A172 (cell line): ENCODE measurements at regions not wholly inside any gene's neighbourhood (a gene's known extent, or its start where the extent isn't known, plus 50 kb on each side); places are given as distances from the start of the nearest gene placed in this dataset.
A peak's percentile ranks its signal among the peaks of the same experiment; 100 is the strongest.
"Not testable (repeated sequence)": the region's sequence is repeated elsewhere in the genome, so short reads cannot be mapped to it uniquely, and the experiment has no call there.

Experiments
- DNase-seq: peaks from one replicate; pipeline ENCODE4 v3.0.0-alpha.2; 2015; ENCODE audit warnings: low spot score

DNA sequence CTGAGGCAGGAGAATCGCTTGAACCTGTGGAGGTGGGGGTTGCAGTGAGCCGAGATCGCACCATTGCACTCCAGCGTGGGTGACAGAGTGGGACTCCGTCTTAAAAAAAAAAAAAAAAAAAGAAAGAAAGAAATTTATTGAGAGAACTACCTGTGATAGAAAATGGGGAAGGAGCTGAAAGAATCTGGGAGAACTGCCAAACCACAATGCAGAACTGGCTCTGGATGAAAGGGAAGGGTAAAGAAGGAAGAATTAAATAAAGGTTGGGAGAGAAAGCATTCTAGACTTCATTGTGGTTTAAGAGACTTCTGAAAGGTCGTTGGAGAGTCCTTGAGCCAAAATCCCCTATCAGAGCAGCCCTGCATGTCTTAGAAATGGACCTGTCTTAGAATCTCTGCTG, 567.9 kb upstream of the HTR2C start:
- no peak for DNase-seq

DNA sequence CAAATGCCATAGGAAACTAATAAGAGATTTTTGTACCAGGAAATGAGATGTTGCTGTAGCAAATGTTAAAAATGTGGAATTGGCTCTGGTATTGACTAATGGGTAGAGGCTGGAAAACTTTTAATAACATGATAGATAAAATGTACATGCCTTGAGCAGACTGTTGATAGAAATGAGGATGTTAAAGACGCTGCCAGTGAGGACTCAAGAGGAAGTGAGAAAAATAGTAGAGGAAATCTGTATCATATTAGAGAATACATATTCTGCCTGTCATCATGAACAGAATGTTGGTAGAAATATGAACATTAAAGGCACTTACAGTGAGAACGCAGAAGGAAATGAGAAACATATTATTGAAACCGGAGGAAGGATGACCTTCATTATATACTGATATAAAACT, 577.2 kb upstream of the HTR2C start:
- DNase-seq: no peak

DNA sequence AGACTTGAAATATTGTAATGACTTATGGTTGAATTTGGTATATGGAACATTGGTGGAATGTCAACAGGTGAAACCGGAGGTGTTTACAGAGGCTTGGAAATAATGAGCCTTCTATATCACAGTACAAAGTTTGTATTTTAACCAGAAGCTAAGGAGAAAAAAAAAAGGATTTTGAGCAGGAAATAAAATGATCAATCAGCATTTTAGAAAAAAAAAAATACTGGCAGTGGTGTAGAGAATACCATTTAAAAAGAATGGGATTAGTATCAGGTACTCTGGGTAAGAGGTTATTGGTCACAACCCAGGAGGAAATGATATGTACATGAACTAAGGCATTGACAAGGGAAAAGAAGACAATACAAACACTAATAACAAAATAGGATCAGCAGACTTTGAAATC, 587.1 kb upstream of the HTR2C start:
- no peak for DNase-seq

DNA sequence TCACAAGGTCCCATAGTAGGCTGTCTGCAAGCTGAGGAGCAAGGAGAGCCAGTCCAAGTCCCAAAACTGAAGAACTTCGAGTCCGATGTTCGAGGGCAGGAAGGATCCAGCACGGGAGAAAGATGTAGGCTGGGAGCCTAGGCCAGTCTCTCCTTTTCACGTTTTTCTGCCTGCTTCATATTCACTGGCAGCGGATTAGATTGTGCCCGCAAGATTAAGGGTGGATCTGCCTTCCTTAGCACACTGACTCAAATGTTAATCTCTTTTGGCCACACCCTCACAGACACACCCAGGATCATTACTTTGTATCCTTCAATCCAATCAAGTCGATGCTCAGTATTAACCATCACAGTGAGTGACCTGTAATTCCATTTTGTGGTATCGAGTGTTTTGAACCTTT, 592.2 kb upstream of the HTR2C start:
- not testable (repeated sequence) for DNase-seq

DNA sequence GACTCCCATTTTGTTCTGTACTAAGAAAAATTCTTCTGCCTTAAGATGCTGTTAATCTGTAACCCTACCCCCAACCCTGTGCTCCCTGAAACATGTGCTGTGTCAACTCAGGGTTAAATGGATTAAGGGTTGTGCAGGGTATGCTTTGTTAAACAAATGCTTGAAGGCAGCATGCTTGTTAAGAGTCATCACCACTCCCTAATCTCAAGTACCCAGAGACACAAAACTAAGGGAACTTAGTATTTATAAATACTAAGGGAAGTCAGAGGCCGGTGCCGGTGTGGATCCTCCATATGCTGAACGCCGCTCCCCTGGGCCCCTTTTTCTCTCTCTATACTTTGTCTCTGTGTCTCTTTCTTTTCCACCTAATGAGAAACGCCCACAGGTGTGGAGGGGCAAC, 593.2 kb upstream of the HTR2C start:
- DNase-seq: not testable (repeated sequence)

DNA sequence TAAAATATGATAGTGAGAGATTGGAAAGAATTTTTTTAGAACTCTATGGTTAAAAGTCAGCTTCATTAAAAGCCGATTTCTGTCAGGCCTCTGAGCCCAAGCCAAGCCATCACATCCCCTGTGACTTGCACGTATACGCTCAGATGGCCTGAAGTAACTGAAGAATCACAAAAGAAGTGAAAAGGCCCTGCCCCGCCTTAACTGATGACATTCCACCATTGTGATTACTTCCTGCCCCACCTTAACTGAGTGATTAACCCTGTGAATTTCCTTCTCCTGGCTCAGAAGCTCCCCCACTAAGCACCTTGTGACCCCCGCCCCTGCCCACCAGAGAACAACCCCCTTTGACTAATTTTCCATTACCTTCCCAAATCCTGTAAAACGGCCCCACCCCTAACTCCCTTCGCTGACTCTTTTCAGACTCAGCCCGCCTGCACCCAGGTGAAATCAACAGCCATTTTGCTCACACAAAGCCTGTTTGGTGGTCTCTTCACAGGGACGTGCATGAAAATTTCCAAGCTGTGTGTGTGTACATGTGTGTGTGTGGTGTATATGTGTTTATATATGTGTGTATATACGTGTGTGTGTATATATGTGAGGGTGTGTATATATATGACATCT, 595.5 kb upstream of the HTR2C start:
- not testable (repeated sequence) for DNase-seq

DNA sequence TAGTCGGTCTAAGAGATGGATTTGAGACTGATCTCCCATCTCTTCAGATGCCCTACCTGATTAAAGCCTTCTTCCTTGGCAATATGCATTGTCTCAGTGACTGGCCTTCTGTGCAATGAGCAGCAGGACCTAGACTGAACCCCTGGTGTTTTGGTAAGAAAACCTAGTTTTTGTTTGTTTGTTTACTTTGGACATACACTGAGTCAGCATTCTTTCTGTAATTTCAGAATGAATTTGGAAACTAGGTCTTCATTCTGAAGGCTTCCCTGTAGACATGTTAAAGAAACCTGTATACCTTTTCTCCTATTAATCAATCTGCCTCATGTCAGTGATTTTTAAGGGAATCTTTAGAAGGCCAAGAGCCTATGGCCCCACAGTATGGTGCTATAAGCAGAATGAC, 597.5 kb upstream of the HTR2C start:
- DNase-seq: no peak

DNA sequence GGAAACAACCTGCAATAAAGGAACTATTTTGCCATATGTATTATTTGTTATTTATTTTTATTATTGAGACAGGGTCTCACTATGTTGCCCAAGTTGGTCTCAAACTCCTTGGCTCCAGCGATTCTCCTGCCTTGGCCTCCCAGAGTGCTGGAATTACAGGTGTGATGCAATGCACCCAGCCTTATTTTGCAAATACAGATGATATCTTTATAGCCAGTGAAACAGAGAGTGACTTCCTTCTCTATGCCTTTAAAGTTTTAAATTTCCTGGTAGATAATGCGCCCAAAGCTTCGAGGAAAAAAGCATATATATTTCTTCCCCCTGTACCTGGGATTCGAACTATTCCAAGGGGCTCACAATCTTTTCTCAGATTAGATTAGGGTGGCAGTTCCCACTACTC, 601.1 kb upstream of the HTR2C start:
- DNase-seq: no peak

DNA sequence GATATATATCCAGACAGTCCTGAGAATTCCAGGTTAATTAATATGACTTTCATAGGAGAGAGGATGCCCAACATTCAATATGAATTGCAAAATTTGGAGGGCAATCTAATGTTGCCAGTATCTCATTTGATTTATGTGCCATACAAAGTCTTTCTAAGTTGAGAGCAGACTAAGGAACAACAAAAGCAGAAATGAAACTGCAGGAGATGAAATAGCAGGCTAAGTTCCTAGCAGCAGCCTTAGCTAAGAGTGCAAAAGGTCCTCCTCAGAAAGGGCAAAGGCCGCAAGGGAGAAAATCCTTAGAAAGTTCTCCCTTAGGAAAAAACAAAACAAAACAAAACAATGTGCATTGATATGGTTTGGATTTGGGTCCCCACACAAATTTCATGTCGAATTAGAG, 602.9 kb upstream of the HTR2C start:
- DNase-seq: no peak

DNA sequence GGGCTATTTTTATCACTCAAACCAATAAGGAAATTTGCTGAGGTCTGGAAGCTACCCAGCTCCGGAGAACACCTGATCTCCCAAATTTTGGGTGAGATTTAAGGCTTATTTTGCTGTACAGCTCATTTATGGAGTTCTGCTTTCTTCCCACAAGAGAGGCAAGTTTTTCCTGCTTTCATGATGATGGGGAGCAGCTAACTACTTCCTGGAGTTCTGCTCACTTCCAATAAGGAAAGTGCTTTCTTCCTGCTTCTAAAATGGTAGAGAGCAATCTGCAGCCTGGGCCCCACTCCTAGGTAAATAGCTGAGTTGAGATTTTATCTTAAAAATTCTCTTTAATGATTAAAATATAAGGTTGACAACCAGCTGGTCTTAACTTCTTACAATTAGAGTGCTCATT, 606.0 kb upstream of the HTR2C start:
- DNase-seq: no peak

DNA sequence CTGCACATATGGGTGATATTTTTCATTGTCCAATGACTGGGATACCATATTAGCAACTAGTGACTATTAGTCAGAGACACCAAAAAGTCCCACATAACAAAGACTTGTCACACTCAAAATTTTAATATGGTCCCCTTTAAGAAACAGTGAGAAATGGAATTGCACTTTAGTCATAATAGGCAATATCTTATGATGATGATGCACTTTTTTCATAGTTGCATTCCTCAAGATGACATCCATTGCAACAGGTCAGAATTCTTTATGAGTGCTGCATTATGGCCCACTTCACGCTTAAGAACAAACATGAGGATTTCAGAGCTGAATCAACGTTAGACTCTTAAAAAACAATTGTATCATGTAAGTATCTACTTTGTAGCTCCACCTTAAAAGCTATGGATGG, 608.4 kb upstream of the HTR2C start:
- DNase-seq: no peak

DNA sequence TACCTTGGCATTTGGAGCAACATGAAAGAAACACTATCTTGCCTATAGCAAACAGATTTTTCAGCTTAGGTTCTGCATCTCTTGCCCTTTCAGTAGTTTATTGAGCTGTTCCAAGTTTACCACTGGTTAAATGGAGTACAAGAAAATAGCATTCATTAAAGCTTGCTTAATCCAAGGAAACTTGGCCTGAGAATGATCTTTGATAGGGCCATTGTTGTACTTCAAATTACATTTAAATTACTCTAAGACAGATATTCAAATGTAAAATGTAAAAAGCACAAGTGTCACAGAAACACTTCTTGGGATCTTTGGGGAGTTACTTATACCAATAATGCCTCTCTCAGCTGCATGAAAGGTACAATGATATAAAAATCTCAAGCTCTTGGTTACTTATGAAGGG, 609.0 kb upstream of the HTR2C start:
- no peak for DNase-seq

DNA sequence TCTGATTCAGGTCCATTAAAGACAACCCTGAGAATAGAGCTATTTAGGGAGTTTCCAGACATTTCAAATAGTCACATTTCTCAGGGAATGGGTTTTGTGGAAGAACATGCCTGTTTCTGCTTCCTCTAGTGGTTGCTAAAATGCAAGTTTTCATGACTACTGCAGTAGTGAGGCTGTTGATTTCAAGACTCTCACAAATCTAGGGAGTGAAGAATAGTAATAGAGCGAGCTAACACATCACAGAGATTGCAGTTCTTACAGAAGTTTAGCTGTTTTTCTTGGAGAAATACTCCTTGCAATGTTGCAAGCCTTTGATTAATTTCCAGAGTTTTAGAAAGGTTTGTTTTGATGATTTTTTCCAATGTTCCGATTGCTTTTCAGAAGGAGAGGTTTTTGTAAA, 610.2 kb upstream of the HTR2C start:
- no peak for DNase-seq

DNA sequence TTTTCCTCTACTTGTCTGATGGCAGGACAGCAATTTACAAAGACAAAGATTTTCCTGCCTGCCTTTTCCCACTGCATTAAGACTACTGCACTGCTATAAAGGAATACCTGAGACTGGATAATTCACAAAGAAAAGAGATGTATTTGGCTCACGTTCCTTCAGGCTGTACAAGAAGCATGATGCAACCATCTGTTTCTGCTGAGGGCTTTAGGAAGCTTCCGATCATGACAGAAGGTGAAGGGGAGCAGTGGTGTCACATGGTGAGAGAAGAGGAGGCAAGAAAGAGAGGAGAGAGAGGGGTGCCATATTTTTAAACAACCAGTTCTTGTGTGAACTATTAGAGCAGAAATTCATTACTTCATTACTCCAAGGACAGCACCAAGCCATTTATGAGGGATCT, 617.1 kb upstream of the HTR2C start:
- no peak for DNase-seq

DNA sequence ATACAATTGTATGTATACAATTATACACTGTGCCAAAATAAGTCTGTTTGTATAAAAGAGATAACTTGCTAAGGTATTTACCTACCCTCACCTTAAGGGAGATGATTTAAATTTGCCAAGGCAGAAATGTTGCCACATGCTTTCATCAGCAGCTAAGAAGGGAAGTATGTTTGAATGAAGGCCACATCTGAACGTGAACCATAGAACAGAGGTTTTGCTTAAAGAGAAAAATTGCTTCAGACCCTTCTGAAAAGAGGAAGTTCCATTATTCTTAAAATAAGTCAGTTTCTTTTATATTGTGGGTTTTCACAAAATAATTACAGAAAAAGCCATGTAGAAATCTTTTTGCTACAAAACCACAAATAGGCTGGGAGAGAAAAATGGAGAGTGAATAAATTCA, 621.5 kb upstream of the HTR2C start:
- no peak for DNase-seq

DNA sequence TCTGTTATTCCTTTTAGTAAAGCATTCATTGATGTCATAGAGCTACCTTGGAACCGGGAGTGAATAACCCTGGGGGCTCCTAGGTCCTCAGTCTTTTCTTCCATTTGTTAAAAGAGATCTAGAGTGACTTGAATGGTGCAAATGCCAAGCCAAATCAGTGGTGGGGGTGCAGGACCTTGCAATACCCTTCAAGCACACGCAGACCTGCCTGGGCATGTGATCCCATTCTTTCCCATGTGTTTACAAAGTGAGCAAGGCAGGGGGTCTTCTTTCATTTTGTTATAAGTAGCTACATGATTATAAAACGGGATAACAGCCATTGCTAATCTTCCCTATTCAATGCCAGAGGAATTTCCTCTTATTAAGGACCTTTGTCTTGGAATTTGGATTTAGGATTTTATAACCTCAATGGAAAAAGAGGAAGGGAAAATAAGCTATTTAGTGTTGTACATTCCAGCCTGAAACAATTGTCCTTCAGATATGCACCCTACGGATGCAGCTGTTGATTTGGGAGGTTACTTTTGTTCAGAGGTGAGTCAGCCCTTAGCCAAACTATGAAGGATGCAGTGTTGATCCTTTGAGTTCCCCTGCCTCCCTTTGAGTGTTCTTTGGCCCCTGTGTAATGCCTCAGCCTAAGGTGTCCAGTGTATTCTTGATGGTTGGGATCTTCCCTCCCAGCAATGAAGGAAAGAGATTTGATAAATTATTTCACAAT, 623.8 kb upstream of the HTR2C start:
- no peak for DNase-seq

DNA sequence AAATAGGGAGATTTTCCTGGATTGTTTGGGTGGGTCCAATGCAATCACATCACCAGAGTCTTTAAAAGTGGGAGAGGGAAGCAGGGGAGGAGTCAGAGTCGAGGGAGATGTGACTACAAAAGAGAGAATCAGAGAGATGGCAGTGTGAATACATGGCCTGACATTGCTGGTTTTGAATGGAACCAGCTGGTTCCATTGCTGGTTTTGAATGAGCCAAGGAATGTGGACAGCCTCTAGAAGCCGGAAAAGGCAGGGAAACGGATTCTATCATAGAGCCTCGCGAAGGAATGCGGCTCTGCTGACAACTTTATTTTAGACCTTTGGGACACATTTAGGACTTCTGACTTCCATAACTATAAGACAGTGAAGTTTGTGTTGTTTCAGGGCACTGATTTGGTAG, 627.0 kb upstream of the HTR2C start:
- no peak for DNase-seq

DNA sequence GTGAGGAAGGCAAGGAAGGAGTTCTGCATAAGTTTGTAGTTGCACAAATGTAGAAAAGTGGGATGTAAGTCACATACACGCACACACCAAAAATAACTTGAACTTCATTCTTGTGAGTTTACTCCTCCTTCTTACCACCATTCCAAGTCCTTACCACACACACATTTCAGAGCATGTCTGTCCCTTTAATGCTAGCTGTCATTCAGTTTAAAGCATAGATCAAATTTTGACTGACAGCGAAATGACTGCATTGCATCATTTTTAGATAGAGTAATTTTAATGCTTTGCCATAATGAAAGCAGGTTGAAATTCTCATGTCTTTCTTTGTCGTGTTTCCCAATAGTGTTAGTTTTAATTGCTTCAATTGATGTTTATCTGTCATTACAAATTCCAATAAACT, 629.6 kb upstream of the HTR2C start:
- no peak for DNase-seq

DNA sequence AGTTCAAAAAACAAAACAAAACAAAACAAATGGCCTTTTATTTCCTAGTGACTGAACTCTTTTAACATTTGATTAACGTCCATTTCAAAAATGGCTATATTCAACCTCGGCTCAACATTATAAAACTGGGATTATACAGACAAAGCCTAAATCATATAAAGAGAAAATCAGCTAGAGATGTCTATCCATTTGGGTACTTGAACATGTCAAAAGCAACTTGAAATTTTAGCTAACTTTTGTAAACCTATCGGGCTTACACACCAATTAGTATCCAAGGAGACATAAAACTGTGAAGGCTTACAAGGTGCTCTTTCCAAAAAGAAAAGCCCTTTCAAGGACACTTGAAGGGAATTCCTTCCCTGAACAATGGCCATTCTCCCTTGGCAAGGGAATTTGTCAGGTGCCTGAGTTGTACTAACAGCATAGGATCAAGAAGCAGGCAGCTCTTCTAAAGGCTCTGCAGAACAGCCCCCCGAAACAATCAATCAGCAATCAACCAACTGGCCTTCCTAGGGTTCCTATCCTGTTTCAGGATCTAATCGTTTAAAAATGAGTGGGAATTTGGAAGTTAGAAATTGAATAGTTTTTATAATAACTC, 633.7 kb upstream of the HTR2C start:
- DNase-seq: no peak

DNA sequence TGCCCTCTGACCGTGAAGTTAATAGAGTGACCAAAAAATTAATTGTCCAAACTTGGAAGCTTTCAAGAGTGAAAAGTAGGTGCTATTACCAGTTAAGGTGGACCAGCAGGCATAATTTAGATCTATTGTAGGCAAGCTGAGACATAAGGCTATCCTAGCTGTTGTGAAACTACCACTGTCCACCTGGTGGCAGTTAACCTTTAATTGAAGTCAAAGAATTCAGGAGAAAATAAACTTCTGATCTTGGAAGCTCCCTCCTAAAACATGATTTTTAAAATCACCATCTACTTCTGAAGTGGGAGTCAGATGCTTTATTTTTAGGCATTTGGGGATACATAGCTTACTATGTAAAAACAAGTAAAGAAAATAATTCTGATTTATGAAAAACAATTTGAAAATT, 636.3 kb upstream of the HTR2C start:
- DNase-seq: no peak

DNA sequence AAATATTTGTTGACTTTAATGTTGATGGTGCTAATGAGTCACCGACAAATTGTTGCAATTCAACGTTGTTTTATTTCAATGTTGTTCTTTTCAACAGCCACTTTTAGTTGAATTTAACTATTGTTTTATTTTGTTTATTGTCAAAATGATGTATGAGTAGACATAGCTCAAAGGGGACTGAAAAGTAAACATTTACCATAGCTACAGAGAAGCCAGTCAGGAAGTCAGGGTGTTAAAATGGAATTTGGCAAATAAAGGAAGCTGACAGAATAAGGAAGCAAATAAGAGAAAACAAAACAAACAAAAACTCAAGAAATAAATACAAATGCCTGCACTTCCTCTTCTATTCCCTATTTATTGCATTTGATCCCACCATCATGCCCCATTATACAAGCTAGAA, 648.4 kb upstream of the HTR2C start:
- DNase-seq: no peak

DNA sequence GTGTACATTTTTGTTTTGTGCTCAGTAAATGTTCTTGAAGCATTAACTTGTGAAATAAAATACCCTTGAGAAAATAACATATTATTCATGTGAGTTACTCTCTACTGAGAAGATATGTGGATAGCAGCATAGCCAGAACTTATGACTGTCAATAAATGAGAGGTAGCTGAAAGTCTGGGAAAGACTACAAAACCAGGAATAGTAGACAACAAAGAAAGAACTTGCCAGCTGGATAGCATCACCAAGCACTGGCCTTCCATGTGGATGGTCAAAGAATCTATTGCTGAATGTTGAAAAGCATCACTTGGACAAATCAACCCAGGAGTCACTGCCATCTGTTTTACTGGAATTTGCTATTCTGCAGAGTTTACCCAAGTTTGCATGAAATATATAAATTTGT, 650.0 kb upstream of the HTR2C start:
- DNase-seq: no peak

DNA sequence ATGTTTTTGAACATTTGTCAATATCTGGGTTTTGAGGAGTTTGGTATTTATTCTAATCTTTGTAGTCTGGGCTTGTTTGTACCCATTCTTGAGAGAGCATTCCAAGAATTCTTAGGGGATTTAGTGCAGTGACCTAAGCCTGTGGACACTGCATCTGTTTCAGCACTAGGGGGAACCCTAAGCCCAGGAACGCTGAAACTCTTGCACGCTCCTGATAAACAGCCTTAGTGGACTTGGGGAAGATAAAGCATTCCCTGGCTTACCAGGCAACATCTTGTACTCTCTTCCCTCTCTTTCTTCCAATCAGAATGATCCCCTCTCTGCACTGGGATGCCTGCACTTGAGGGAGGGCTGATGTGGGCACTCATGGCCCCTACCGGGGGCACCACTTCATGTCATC, 654.9 kb upstream of the HTR2C start:
- peak; percentile 6 for DNase-seq

DNA sequence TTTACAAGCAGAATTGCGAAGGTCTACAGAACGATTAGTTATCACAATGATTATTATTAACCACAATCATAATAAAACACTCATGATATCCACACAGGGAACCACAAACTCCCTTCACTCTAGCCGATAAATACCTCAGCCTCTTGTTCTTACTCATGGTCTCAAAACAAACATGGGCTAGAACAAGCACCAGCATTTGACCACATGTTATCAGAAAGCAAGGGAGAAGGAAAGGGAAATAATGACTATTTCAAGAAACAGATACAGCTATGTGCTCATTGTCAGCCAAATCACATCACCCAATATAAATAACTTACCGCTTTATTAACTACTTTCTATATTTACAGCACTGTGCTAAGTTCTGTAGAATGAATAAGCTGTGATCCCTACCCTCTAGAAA, 663.2 kb upstream of the HTR2C start:
- no peak for DNase-seq
